SK-N-SH (cell line): ENCODE measurements at regions not wholly inside any gene's neighbourhood (a gene's known extent, or its start where the extent isn't known, plus 50 kb on each side); places are given as distances from the start of the nearest gene placed in this dataset.

Source experiments
- CHD2 ChIP-seq: fragments of 150-350 bp; IDR thresholded peaks from 2 replicates; pipeline ENCODE4 v1.6.1; 2018; ENCODE audit warnings: low read length; ENCODE audit not compliant: partially characterized antibody
- CTCF ChIP-seq: fragments of 200-600 bp; sonication (generic); IDR thresholded peaks from 2 replicates; pipeline ENCODE4 v1.6.1; 2017; ENCODE audit warnings: antibody characterized with exemption, mild to moderate bottlenecking, moderate library complexity
- EP300 ChIP-seq, 2 experiments: IDR thresholded peaks; 2 replicates each; pipeline versions ENCODE4 v1.4.0 to v1.6.1; 2012; ENCODE audit warnings: borderline replicate concordance in 1 of 2, low read depth in 1 of 2, low read length in 1 of 2
- EZH2phosphoT487 ChIP-seq: fragments of 200-600 bp; sonication (generic); IDR thresholded peaks from 2 replicates; pipeline ENCODE4 v1.6.1; 2017; ENCODE audit warnings: low read depth, mixed run types, mild to moderate bottlenecking, antibody characterized with exemption, moderate library complexity, borderline replicate concordance
- FOXM1 ChIP-seq: IDR thresholded peaks from 2 replicates; pipeline ENCODE4 v1.4.0; 2012; ENCODE audit warnings: low read depth, mild to moderate bottlenecking
- IRF3 ChIP-seq: fragments of 150-350 bp; IDR thresholded peaks from 2 replicates; pipeline ENCODE4 v1.6.1; 2016; ENCODE audit warnings: mild to moderate bottlenecking, low read depth, low read length
- MXI1 ChIP-seq: IDR thresholded peaks from 2 replicates; pipeline ENCODE4 v1.6.1; 2012; ENCODE audit warnings: mild to moderate bottlenecking, low read depth, low read length, improper control_type of control experiment
- POLR2AphosphoS5 ChIP-seq: IDR thresholded peaks from 2 replicates; pipeline ENCODE4 v1.6.1; 2012; ENCODE audit warnings: low read depth, low read length
- RAD21 ChIP-seq: IDR thresholded peaks from 2 replicates; pipeline ENCODE4 v1.6.1; 2012; ENCODE audit warnings: mild to moderate bottlenecking, low read length
- TAF1 ChIP-seq: IDR thresholded peaks from 2 replicates; pipeline ENCODE4 v1.6.1; 2012; ENCODE audit warnings: low read depth, mild to moderate bottlenecking, low read length, moderate library complexity, borderline replicate concordance
- TCF12 ChIP-seq: IDR thresholded peaks from 2 replicates; pipeline ENCODE4 v1.4.0; 2012
- USF2 ChIP-seq: fragments of 150-350 bp; IDR thresholded peaks from 2 replicates; pipeline ENCODE4 v1.6.1; 2017; ENCODE audit warnings: antibody characterized with exemption, low read length, low read depth, borderline replicate concordance

GRCh38 chr6:155778336-155778735 lies 322.7 kb upstream of the NOX3 start:
- TF ChIP-seq POLR2AphosphoS5 (no peak), MXI1 (no peak), TAF1 (no peak), FOXM1 (no peak), USF2 (no peak), CTCF (no peak), EZH2phosphoT487 (no peak), CHD2 (no peak), RAD21 (no peak), IRF3 (no peak), EP300 (IDR thresholded peaks at IDR 0.05; ENCODE audit: borderline replicate concordance in 1 of 2, low read depth in 1 of 2, low read length in 1 of 2) (no peak), TCF12 (no peak)
